Gastrocnemius medialis (tissue), 4 donors: ENCODE measurements at regions not wholly inside any gene's neighbourhood (a gene's known extent, or its start where the extent isn't known, plus 50 kb on each side); places are given as distances from the start of the nearest gene placed in this dataset.

ENCODE experiments used
- POLR2A ChIP-seq, 2 donors: fragments of 450-650 bp; IDR thresholded peaks; one replicate each; pipeline ENCODE4 v1.6.1; 2017; ENCODE audit warnings: antibody characterized with exemption in 2 of 2, mild to moderate bottlenecking in 2 of 2, moderate library complexity in 2 of 2
- TF ChIP-seq, protein P1 (sequence below), 5 experiments: fragments of 450-650 bp in 3 of 5; fragments of 200-600 bp in 2 of 5; sonication (generic) in 2 of 5; IDR thresholded peaks in 4 of 5; conservative IDR thresholded peaks in 1 of 5; 1 replicate in 4 of 5; 2 replicates in 1 of 5; pipeline ENCODE4 v1.5.1; 2016 to 2019; ENCODE audit warnings: antibody characterized with exemption in 5 of 5, mild to moderate bottlenecking in 3 of 5, moderate library complexity in 3 of 5

DNA sequence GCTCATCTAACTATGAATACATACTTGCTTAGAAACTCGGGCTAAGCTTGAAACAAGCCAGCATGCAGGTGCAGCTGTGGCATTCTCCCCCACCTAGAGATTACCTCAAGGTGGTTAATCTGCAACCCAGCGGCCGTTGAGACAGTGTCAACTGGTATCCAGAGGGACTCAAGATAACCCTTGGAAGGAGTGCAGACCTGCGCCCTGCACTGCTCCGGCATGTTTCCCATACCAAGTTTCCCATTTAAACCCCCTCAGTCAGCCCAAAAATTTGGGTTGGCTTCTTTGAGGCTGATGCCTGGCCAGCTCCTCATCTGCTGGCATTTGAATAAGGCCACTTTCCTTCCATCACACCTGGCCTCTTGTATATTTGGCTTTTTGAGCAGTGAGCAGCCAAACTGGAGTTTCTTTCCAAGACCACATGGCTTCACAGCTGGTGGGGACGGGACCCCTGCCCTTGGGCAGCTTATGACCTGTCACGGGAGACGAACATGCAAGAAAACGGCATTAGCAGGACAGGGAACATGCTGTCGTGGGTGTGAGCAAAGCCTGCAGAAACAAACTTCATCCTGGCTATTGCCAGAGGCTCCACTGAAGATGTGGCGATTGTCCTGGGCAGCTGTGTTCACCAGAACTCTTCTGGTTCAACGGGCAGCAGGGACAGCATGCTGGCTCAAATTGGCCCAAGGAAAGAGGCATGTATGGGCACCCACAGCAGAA is 98.2 kb downstream of the PLXNA1 start:
- TF ChIP-seq, protein P1, sequence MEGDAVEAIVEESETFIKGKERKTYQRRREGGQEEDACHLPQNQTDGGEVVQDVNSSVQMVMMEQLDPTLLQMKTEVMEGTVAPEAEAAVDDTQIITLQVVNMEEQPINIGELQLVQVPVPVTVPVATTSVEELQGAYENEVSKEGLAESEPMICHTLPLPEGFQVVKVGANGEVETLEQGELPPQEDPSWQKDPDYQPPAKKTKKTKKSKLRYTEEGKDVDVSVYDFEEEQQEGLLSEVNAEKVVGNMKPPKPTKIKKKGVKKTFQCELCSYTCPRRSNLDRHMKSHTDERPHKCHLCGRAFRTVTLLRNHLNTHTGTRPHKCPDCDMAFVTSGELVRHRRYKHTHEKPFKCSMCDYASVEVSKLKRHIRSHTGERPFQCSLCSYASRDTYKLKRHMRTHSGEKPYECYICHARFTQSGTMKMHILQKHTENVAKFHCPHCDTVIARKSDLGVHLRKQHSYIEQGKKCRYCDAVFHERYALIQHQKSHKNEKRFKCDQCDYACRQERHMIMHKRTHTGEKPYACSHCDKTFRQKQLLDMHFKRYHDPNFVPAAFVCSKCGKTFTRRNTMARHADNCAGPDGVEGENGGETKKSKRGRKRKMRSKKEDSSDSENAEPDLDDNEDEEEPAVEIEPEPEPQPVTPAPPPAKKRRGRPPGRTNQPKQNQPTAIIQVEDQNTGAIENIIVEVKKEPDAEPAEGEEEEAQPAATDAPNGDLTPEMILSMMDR (IDR thresholded peaks at IDR 0.05 in 4 of 5, conservative IDR thresholded peaks at IDR 0.05 in 1 of 5): no peak
- no peak for TF ChIP-seq POLR2A (IDR thresholded peaks at IDR 0.05)
